H9 (cell line): ENCODE measurements at regions not wholly inside any gene's neighbourhood (a gene's known extent, or its start where the extent isn't known, plus 50 kb on each side); places are given as distances from the start of the nearest gene placed in this dataset.

Experiments
- DNase-seq: peaks from one replicate; pipeline ENCODE4 v3.0.0-alpha.2; 2017
- H2AFZ ChIP-seq: one replicate; pipeline ENCODE4 v1.6.1; 2013; ENCODE audit warnings: mild to moderate bottlenecking, low read length, control low read depth, moderate library complexity
- H2AK5ac ChIP-seq: 2 replicates; pipeline ENCODE4 v1.6.1; 2013; ENCODE audit warnings: low read length, control low read depth, mixed read lengths; ENCODE audit not compliant: insufficient read length
- H2BK120ac ChIP-seq: one replicate; pipeline ENCODE4 v1.6.1; 2013; ENCODE audit warnings: low read depth, mild to moderate bottlenecking, low read length, control low read depth, inconsistent platforms; ENCODE audit not compliant: poor library complexity, severe bottlenecking
- H2BK12ac ChIP-seq: 2 replicates; pipeline ENCODE4 v1.6.1; 2013; ENCODE audit warnings: low read length, control low read depth, mixed read lengths, low read depth; ENCODE audit not compliant: insufficient read length
- H2BK15ac ChIP-seq: 2 replicates; pipeline ENCODE4 v1.6.1; 2013; ENCODE audit warnings: low read depth, low read length, control low read depth
- H2BK20ac ChIP-seq: one replicate; pipeline ENCODE4 v1.6.1; 2013; ENCODE audit warnings: low read depth, mild to moderate bottlenecking, low read length, control low read depth, inconsistent platforms; ENCODE audit not compliant: poor library complexity, severe bottlenecking
- H2BK5ac ChIP-seq: 2 replicates; pipeline ENCODE4 v1.6.1; 2013; ENCODE audit warnings: low read length, control low read depth, mixed read lengths; ENCODE audit not compliant: insufficient read length
- H3K14ac ChIP-seq: 2 replicates; pipeline ENCODE4 v1.6.1; 2013; ENCODE audit warnings: low read length, control low read depth; ENCODE audit not compliant: insufficient read depth
- H3K18ac ChIP-seq: 2 replicates; pipeline ENCODE4 v1.6.1; 2013; ENCODE audit warnings: low read depth, mild to moderate bottlenecking, mixed read lengths, low read length, control low read depth; ENCODE audit not compliant: insufficient read length
- H3K23ac ChIP-seq: 2 replicates; pipeline ENCODE4 v1.6.1; 2013; ENCODE audit warnings: low read length, control low read depth, mixed read lengths, low read depth; ENCODE audit not compliant: insufficient read length
- H3K23me2 ChIP-seq: 2 replicates; pipeline ENCODE4 v1.6.1; 2013; ENCODE audit warnings: low read depth, mild to moderate bottlenecking, mixed read lengths, low read length, control low read depth; ENCODE audit not compliant: insufficient read length, poor library complexity, severe bottlenecking
- H3K27ac ChIP-seq: 2 replicates; pipeline ENCODE4 v1.5.1; 2013; ENCODE audit warnings: low read length, control low read depth, mixed read lengths, low read depth; ENCODE audit not compliant: insufficient read length
- H3K27me3 ChIP-seq: 2 replicates; pipeline ENCODE4 v1.6.1; 2013; ENCODE audit warnings: low read length, control low read depth, inconsistent platforms; ENCODE audit not compliant: insufficient read depth
- H3K4ac ChIP-seq: 2 replicates; pipeline ENCODE4 v1.6.1; 2013; ENCODE audit warnings: low read depth, mild to moderate bottlenecking, control low read depth, inconsistent platforms, low read length, moderate library complexity
- H3K4me1 ChIP-seq: 2 replicates; pipeline ENCODE4 v1.6.1; 2013; ENCODE audit warnings: low read length, control low read depth, inconsistent platforms; ENCODE audit not compliant: insufficient read depth
- H3K4me2 ChIP-seq: 2 replicates; pipeline ENCODE4 v1.6.1; 2013; ENCODE audit warnings: low read length, control low read depth, mixed read lengths; ENCODE audit not compliant: insufficient read length, insufficient read depth
- H3K56ac ChIP-seq: 2 replicates; pipeline ENCODE4 v1.6.1; 2013; ENCODE audit warnings: low read depth, mild to moderate bottlenecking, mixed read lengths, low read length, control low read depth; ENCODE audit not compliant: insufficient read length
- H3K79me1 ChIP-seq: 2 replicates; pipeline ENCODE4 v1.6.1; 2013; ENCODE audit warnings: low read depth, mild to moderate bottlenecking, moderate library complexity, low read length, control low read depth, inconsistent platforms; ENCODE audit not compliant: insufficient read depth, poor library complexity, severe bottlenecking
- H3K79me2 ChIP-seq: 2 replicates; pipeline ENCODE4 v1.6.1; 2013; ENCODE audit warnings: low read length, control low read depth, inconsistent platforms; ENCODE audit not compliant: insufficient read depth
- H3K9ac ChIP-seq: 2 replicates; pipeline ENCODE4 v1.6.1; 2013; ENCODE audit warnings: low read length, control low read depth, mixed read lengths; ENCODE audit not compliant: insufficient read length; ENCODE audit errors: extremely low read depth
- H3K9me3 ChIP-seq: one replicate; pipeline ENCODE4 v1.6.1; 2013; ENCODE audit warnings: low read depth, low read length, inconsistent platforms; ENCODE audit not compliant: control insufficient read depth
- H3T11ph ChIP-seq: one replicate; pipeline ENCODE4 v1.6.1; 2013; ENCODE audit warnings: mild to moderate bottlenecking, low read length, control low read depth, inconsistent platforms
- H4K20me1 ChIP-seq: one replicate; pipeline ENCODE4 v1.6.1; 2013; ENCODE audit not compliant: control insufficient read depth, insufficient read length, insufficient read depth
- H4K5ac ChIP-seq: 2 replicates; pipeline ENCODE4 v1.6.1; 2013; ENCODE audit warnings: low read depth, mild to moderate bottlenecking, mixed read lengths, low read length, control low read depth; ENCODE audit not compliant: insufficient read length
- H4K8ac ChIP-seq: replicated peaks from 2 replicates; pipeline ENCODE4 v1.6.1; 2013; ENCODE audit warnings: low read length, control low read depth, mixed read lengths, low read depth; ENCODE audit not compliant: insufficient read length
- H4K91ac ChIP-seq: 2 replicates; pipeline ENCODE4 v1.6.1; 2013; ENCODE audit warnings: low read depth, mild to moderate bottlenecking, moderate library complexity, mixed read lengths, low read length, control low read depth; ENCODE audit not compliant: insufficient read length
- H3K27ac Mint-ChIP-seq, 3 experiments: 2 replicates in 2 of 3; 3 replicates in 1 of 3; pipeline ENCODE4 v1.8.0; 2020 to 2021; ENCODE audit warnings: mixed read lengths in 3 of 3, mild to moderate bottlenecking in 1 of 3, moderate library complexity in 1 of 3
- H3K27me3 Mint-ChIP-seq: 2 replicates; pipeline ENCODE4 v1.8.0; 2021; ENCODE audit warnings: low read depth, mild to moderate bottlenecking, moderate library complexity, mixed read lengths
- H3K36me3 Mint-ChIP-seq, 3 experiments: 2 replicates in 2 of 3; 3 replicates in 1 of 3; pipeline ENCODE4 v1.8.0; 2020 to 2021; ENCODE audit warnings: low read depth in 3 of 3, mixed read lengths in 3 of 3; ENCODE audit not compliant: insufficient read depth in 1 of 3
- H3K4me1 Mint-ChIP-seq, 2 experiments: 2 replicates each; pipeline ENCODE4 v1.8.0; 2020; ENCODE audit warnings: mixed read lengths in 2 of 2
- H3K4me3 Mint-ChIP-seq, 2 experiments: 2 replicates in 1 of 2; 3 replicates in 1 of 2; pipeline ENCODE4 v1.8.0; 2020 to 2021; ENCODE audit warnings: mild to moderate bottlenecking in 2 of 2, mixed read lengths in 2 of 2, moderate library complexity in 1 of 2
- H3K9me3 Mint-ChIP-seq, 2 experiments: 2 replicates in 1 of 2; 3 replicates in 1 of 2; pipeline ENCODE4 v1.8.0; 2020; ENCODE audit warnings: mild to moderate bottlenecking in 2 of 2, mixed read lengths in 2 of 2, moderate library complexity in 1 of 2
- WGBS: extraction: QIAGEN DNeasy Blood & Tissue Kit; methylation state at CpG from one replicate; pipeline ENCODE4 v1.1.7; 2013; ENCODE audit warnings: missing lambda C conversion rate, low lambda C conversion rate, mixed read lengths; ENCODE audit not compliant: insufficient read length; ENCODE audit errors: extremely low coverage; 5-methylcytosine and 5-hydroxymethylcytosine counted together
- TF ChIP-seq, protein P1 (sequence below): fragments of 200-600 bp; sonication (generic); conservative IDR thresholded peaks from 3 replicates; pipeline ENCODE4 v1.8.0; 2021; ENCODE audit warnings: antibody characterized with exemption, mild to moderate bottlenecking

DNA sequence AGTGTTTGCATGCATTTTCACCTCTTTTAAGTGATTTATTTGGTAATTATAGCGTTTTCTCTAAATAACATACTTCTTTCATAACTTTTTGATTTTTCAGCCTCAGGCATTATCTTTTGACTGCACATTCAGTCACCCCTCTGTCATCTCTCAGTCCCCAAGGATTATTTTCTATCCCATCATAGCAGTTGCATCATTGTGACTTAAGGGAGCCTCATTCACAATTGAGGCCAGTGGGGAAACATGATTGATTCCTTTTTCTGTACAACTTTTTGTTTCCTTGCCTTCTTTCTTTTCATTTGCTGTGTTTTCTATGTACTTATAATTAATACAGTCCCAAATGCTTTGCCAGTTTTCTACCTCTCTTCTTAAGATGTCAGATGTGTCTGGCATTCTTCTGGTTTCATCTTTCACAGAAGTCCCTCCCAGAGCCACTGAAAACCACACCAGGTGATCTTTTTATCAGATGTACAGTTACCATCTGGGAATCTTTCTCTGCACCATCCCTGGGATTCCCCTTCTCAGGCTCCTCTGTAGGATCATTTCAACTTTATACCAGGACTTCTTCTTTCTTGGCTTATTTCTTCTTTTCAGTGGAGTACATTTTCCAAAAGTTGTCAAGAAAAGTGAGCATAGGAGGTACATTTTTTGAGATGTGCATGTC, 151.4 kb downstream of the RAP2B start:
- Histone ChIP-seq H3K27ac (no peak overlapping the region), H3K9ac (no peak overlapping the region), H2BK20ac (no peak overlapping the region), H2BK120ac (no peak overlapping the region), H3K79me2 (no peaks in the 10 kb centered on the region), H4K91ac (no peak overlapping the region), H3T11ph (no peak overlapping the region), H2BK5ac (no peak overlapping the region), H3K56ac (no peak overlapping the region), H3K23ac (no peak overlapping the region), H3K4me2 (no peak overlapping the region), H2AFZ (no peak overlapping the region), H3K9me3 (no peaks in the 10 kb centered on the region), H4K5ac (no peak overlapping the region), H3K23me2 (no peaks in the 10 kb centered on the region), H3K79me1 (no peaks in the 10 kb centered on the region), H3K4ac (no peak overlapping the region), H3K4me1 (no peaks in the 10 kb centered on the region), H2BK12ac (no peak overlapping the region), H4K20me1 (no peaks in the 10 kb centered on the region), H2AK5ac (no peak overlapping the region), H3K14ac (no peak overlapping the region), H3K27me3 (no peaks in the 10 kb centered on the region), H2BK15ac (no peak overlapping the region), H3K18ac (no peak overlapping the region), H4K8ac (no peak overlapping the region)
- Mint-ChIP-seq H3K27ac (no peak overlapping the region), H3K4me1 (no peaks in the 10 kb centered on the region), H3K4me3 (no peak overlapping the region), H3K36me3 (no peaks in the 10 kb centered on the region; a peak in 1 of 7 replicates), H3K27me3 (no peaks in the 10 kb centered on the region; the same call in 1 of the 2 replicates), H3K9me3 (peaks cover 0 to 5% of the 10 kb centered on the region in 2 experiments; a peak in 2 of 5 replicates)
- no CpG with 5 or more reads among the region's 1 CpG for WGBS
- TF ChIP-seq, protein P1, sequence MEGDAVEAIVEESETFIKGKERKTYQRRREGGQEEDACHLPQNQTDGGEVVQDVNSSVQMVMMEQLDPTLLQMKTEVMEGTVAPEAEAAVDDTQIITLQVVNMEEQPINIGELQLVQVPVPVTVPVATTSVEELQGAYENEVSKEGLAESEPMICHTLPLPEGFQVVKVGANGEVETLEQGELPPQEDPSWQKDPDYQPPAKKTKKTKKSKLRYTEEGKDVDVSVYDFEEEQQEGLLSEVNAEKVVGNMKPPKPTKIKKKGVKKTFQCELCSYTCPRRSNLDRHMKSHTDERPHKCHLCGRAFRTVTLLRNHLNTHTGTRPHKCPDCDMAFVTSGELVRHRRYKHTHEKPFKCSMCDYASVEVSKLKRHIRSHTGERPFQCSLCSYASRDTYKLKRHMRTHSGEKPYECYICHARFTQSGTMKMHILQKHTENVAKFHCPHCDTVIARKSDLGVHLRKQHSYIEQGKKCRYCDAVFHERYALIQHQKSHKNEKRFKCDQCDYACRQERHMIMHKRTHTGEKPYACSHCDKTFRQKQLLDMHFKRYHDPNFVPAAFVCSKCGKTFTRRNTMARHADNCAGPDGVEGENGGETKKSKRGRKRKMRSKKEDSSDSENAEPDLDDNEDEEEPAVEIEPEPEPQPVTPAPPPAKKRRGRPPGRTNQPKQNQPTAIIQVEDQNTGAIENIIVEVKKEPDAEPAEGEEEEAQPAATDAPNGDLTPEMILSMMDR = no peak
- DNase-seq = no peak
